Stimulated activated CD4-positive, alpha-beta T cell treated with anti-CD3 and anti-CD28 coated beads, Interleukin-15, amount 100 ng/mL, for 24 hours (primary cell): ENCODE measurements at regions not wholly inside any gene's neighbourhood (a gene's known extent, or its start where the extent isn't known, plus 50 kb on each side); places are given as distances from the start of the nearest gene placed in this dataset.

Experiments
- DNase-seq: peaks from one replicate; pipeline ENCODE4 v3.0.0-alpha.2; 2020

DNA sequence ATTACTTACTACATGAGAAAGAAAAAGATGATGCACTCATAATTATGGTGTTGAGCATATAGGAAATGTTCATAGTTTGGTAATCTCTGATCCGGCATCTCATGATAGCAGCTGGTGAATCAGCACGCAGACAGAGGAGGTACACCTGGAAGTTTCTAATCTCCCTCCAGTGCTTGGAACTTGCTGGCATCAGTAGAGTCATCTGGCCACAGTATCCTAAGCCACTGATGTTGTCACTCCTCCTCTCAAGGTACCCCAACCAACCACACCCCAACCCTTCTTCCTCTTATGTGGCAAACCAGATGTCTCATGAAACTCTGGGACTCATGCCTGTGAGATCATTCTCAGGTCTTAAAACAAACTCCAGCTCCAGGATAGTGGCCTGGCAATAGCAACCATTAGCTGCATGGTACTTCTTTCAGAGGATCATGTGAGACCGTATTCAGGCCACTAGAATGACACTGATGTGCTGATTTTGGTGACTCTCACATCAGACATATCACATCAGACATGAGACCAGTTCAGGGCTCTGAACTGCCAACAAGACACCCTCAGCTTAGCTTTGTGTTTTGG lies 143.0 kb downstream of the RASSF9 start:
- no peak for DNase-seq

DNA sequence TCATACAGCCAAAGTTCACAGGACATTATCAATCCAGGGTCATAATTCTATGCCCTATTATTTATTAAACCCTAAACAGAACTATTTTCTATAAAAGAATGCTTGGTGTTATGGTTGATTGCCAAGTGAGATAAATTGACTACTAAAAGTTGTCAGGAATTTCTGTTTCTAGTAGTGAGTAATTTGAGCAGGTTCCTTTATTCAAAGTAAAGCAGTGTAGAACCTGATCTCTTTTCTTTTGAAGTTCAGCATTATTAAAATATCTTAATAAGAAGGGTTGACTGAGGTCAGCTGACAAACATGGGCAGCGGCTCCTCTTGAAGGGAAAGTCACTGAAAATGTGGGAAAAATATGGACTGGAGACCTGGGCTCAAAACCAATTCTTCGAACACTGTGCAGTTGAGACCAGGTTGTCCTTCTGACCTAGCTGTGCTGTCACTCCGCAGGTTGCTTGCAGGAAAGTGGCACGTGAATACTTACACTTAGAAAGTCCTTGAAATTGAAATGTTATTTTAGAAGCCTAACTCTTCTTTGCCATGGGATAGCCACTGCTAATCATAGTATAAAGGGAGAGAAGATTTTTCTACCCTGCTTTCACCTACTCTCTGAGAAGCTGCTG lies 141.0 kb downstream of the RASSF9 start:
- no peak for DNase-seq

DNA sequence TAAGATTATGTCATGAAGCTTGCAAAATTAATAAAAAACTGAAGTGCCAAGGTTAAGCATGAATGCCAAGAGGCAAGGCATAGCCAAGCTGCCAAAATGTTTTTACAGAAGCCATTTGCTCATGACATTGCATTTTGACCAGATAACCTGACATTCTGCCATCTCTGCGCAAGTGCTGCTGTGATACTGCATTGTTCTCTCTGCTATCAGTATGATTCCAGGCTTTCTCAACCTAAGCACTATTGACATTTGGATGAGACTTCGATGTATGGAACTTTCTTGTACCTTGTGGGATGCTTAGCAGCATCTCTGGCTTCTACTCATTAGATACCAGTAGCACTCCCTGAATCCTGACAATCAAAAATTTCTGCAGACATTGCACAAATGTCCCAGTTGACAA lies 139.2 kb downstream of the RASSF9 start:
- DNase-seq, result no peak

DNA sequence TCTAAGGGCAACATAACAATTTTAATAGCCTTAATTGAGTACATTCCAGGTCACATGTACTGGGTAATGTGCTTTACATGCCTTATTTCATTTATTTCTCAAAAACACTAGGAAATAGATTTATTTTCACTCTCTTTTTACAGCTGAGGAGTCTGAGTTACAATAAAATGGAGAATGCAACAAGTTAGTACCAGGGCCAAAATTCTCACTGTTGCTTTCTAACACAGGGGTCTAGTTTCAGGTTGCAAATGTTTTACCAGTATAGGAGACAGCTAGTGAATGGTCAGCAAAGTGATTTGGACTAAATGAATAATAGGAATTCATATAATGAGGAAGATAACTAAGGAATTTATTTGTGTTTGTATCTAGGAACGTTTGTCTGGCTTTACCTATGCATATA lies 137.3 kb downstream of the RASSF9 start:
- DNase-seq, result no peak

DNA sequence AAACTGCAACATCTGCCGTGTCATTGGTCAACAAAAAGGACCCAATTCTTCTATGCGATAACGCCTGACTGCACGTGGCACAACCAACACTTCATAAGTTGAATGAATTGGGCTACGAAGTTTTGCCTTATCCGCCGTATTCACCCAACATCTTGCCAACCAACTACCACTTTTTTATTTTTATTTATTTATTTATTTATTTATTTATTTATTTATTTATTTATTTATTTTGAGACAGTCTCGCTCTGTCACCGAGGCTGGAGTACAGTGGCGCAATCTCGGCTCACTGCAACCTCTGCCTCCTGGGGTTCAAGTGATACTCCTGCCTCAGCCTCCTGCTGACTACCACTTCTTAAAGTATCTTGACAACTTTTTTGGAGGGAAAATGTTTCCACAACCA lies 127.4 kb downstream of the RASSF9 start:
- no peak for DNase-seq

- no peak for DNase-seq
Measured at GRCh38 chr12:85711735-85712390, 124.3 kb downstream of the RASSF9 start.

DNA sequence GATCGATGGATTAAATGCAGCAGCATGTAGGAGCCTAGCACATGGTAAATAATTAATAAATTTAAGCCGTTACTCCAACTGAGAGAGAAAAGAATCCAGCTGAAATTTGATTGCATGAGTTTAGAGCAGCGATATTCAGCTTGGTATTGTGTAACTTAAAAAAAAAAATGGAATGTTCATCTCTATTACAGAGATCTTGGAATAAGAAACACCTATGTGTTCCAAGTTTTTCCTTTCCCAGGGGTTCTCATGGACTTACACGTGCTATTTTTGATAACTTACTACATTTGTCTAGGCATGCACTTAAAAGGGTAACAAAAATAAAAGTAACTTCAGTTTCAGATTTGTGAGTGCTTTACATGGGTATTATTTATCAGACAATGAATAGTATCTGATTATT lies 122.8 kb downstream of the RASSF9 start:
- no peak for DNase-seq

GRCh38 chr12:85714425-85714824 lies 121.8 kb downstream of the RASSF9 start:
- DNase-seq, result no peak

DNA sequence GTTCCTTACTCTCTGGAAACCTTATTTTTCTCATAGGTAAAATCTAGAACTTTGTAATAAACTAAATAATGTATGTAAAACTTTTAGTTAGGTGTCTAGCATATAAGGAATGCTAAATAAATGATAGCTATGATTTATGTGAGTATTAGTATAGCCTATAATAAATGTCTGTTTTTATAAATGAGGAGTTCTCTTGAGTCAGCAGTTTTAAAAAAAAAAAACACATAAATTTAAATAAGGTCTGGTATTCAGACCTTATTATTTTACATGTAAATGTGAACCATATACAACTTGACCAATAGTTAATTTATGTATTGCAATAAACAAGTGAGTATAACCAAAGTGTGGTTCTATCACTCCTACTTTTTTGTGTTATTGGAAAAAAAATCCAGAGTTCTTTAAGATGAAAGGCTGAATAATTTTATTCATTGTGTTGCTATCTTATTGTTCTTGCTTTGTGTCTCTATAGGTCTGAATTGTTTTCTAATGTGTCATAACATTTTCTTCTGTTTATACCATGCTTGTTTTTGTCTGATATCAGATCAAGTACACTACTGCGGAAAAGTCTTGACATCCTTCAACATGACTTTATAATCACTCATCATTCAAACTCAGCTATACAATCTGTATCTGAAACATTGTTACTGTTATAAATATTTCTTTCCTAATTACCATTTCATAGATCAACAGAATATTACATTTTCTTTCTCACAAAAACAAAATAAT lies 115.7 kb downstream of the RASSF9 start:
- no peak for DNase-seq

GRCh38 chr12:85725991-85726390 lies 110.2 kb downstream of the RASSF9 start:
- DNase-seq, result no peak

GRCh38 chr12:85733221-85733840 lies 102.9 kb downstream of the RASSF9 start:
- no peak for DNase-seq

DNA sequence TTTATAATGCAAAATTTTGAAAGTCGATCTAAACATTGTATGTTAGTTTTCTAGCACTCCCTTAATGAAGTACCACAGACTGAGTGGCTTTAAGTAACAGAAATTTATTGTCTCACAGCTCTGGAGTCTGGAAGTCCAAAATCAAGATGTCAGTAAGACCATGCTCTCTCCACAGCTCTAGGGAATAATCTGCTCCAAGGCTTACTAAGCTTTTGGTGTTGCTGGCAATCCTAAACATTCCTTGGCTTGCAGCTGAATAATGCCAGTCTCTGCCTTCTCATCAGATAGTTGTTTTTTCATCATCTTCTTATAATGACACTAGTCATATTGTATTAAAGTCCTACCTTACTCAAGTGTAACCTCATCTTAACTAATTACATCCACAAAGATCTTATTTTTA lies 102.2 kb downstream of the RASSF9 start:
- DNase-seq, result no peak

DNA sequence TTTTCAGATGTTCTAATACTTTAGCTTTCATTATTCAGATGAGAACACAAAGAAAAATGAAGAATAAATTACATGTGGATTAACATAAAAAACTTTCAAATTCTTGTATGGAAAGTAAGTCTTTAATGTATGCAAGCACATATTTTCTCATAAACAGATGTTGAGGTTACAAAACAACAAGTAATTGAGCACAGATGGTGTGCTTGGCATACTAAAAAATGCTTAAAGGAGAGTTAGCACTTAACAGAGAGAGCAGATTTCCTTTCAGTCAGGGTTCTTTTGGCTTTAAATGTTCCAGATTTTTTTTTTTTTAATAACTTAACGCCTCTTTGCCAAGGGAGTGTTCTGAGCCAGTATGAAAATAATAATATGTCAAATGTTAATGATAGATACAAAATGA lies 96.0 kb downstream of the RASSF9 start:
- DNase-seq, result no peak

DNA sequence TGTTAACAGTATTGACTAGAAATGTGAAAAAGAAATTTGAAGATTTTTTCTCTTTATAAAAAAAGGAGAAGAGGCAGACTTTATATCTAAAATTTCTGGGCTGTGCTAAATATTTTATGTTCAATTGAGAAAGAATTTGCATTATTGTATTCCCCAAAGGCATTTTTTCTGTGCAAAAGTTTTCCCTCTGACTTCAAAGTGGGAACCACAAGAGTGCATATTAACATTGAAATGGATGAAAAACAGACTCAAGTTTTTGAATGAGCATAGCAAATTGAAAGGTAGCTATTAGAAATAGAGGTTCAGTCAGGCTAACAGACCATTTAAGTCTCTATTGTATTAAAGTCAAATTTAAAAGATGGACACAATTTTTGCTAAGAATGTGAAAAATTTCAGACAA lies 95.2 kb downstream of the RASSF9 start:
- no peak for DNase-seq

DNA sequence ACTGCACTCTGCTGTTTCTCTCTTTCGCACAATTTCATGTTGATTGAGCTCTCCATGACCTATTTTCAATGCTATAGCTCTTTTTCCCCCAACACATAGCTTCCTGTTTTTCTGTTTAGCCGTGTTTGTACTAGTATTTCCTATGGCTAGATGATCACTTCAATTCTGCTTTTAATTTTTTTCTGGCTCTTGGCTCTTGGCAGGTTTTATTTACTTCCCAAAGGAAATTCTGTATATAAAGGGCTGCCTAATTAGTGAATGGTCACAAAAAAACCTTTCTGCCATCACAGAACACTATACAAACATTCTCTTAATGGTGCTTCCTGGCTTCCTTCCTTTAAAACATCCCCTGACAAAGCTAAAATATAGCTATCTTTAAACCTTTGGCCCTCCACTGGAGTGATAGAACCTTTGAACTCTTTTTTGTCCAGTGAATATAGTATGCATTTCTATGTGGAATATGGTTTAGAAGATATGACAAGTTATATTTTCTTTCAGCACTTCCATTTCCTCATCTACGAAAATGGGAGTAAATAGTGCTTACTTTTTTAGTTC lies 88.2 kb downstream of the RASSF9 start:
- DNase-seq, result no peak
